OCI-LY7 (cell line): ENCODE measurements at regions not wholly inside any gene's neighbourhood (a gene's known extent, or its start where the extent isn't known, plus 50 kb on each side); places are given as distances from the start of the nearest gene placed in this dataset.

Experiments
- BruUV-seq: library from RNA; stranded (reverse); fragments of 400-500 nt; replicated peaks from 2 replicates; lab custom pipeline; 2021; lab: Mats Ljungman, UMichigan
- CTCF ChIA-PET: fragments of 300-600 bp; sonication (Branson Sonifier 250); formaldehyde crosslinking; loops from one replicate; lab custom pipeline; 2022; ENCODE audit warnings: antibody characterized with exemption; ENCODE audit not compliant: unreplicated experiment; lab: Charles Lee
- POLR2A ChIA-PET: fragments of 300-600 bp; sonication (Branson Sonifier 250); formaldehyde crosslinking; loops from one replicate; lab custom pipeline; 2022; ENCODE audit warnings: antibody characterized with exemption; lab: Charles Lee
- DNase-seq: peaks from one replicate; pipeline ENCODE4 v3.0.0-alpha.2; 2015; ENCODE audit warnings: low spot score
- H2AFZ ChIP-seq: fragments of 200-600 bp; sonication (generic), shearing (Covaris generic); 2 replicates; pipeline ENCODE4 v1.6.1; 2014; ENCODE audit warnings: mild to moderate bottlenecking, antibody characterized with exemption, low read length, moderate library complexity
- H3K27ac ChIP-seq: fragments of 200-600 bp; sonication (generic); 2 replicates; pipeline ENCODE4 v1.5.1; 2014; ENCODE audit warnings: mixed run types, low read depth, mild to moderate bottlenecking, moderate library complexity, low read length, inconsistent platforms; ENCODE audit not compliant: poor library complexity, severe bottlenecking
- H3K36me3 ChIP-seq: fragments of 200-600 bp; sonication (generic); 2 replicates; pipeline ENCODE4 v1.6.1; 2014; ENCODE audit warnings: mild to moderate bottlenecking, antibody characterized with exemption, low read length, moderate library complexity, mixed read lengths; ENCODE audit not compliant: insufficient read depth
- H3K4me1 ChIP-seq: fragments of 200-600 bp; sonication (generic); 2 replicates; pipeline ENCODE4 v1.5.1; 2014; ENCODE audit warnings: mild to moderate bottlenecking, low read length; ENCODE audit not compliant: insufficient read depth, poor library complexity, severe bottlenecking
- H3K4me2 ChIP-seq: fragments of 200-600 bp; sonication (generic); 2 replicates; pipeline ENCODE4 v1.6.1; 2014; ENCODE audit warnings: mild to moderate bottlenecking, low read length
- H3K4me3 ChIP-seq: fragments of 200-600 bp; sonication (generic); 2 replicates; pipeline ENCODE4 v1.5.1; 2014; ENCODE audit warnings: mild to moderate bottlenecking, low read depth, low read length; ENCODE audit not compliant: poor library complexity, severe bottlenecking
- H3K79me2 ChIP-seq: fragments of 200-600 bp; sonication (generic); 2 replicates; pipeline ENCODE4 v1.6.1; 2016; ENCODE audit warnings: low read depth, mild to moderate bottlenecking, low read length, moderate library complexity, mixed read lengths; ENCODE audit not compliant: insufficient read depth
- H3K9me2 ChIP-seq: fragments of 200-600 bp; sonication (generic); 2 replicates; pipeline ENCODE4 v1.6.1; 2016; ENCODE audit warnings: mild to moderate bottlenecking, low read length, mixed read lengths; ENCODE audit not compliant: insufficient read depth
- H3K9me3 ChIP-seq: fragments of 200-600 bp; sonication (generic); 2 replicates; pipeline ENCODE4 v1.6.1; 2014; ENCODE audit warnings: mild to moderate bottlenecking, mixed run types, low read length, mixed read lengths
- H4K20me1 ChIP-seq: fragments of 200-600 bp; sonication (generic); 2 replicates; pipeline ENCODE4 v1.6.1; 2014; ENCODE audit warnings: mild to moderate bottlenecking, antibody characterized with exemption, low read length, moderate library complexity, mixed read lengths; ENCODE audit not compliant: insufficient read depth
- EZH2phosphoT487 ChIP-seq: fragments of 200-600 bp; sonication (generic); IDR thresholded peaks from 2 replicates; pipeline ENCODE4 v1.6.1; 2018; ENCODE audit warnings: low read depth, borderline replicate concordance, mild to moderate bottlenecking, mixed run types, antibody characterized with exemption, low read length, moderate library complexity, mixed read lengths
- intact Hi-C: fragments of 100-400 bp; cut with micrococcal nuclease; formaldehyde crosslinking; loops from one replicate; pipeline ENCODE4 v1.10.0; 2022; ENCODE audit not compliant: unreplicated experiment
- TF ChIP-seq, protein P1 (sequence below): fragments of 200-600 bp; sonication (generic); conservative IDR thresholded peaks from 2 replicates; pipeline ENCODE4 v1.5.1; 2014; ENCODE audit warnings: mild to moderate bottlenecking, antibody characterized with exemption, low read length, moderate library complexity, mixed read lengths

DNA sequence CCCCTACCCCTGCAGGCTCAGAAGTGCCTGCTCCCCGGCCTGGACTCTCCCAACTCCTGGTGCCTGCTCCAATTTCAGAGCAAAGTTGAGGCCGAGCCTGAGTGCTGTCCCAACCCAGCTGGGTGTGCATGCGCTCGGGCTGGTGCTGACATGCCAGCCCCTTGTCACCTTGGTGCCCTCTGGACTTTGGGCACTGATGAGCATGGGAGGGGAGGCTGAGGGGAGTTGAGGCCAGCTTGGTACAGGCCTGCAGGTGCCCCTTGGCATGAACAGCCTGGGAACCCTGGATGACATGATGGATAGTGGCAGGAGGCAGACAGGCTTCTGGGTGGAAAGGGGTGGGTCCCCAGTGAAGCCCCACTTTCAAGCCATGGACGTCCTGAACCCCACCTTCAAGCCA lies 366.1 kb upstream of the NEGR1 start:
- H2AFZ ChIP-seq: no peak overlapping the region
- no TSS peak for BruUV-seq
- H3K27ac ChIP-seq: no peak overlapping the region
- no peaks in the 10 kb centered on the region for H3K9me3 ChIP-seq
- TF ChIP-seq EZH2phosphoT487: no peak
- TF ChIP-seq, protein P1, sequence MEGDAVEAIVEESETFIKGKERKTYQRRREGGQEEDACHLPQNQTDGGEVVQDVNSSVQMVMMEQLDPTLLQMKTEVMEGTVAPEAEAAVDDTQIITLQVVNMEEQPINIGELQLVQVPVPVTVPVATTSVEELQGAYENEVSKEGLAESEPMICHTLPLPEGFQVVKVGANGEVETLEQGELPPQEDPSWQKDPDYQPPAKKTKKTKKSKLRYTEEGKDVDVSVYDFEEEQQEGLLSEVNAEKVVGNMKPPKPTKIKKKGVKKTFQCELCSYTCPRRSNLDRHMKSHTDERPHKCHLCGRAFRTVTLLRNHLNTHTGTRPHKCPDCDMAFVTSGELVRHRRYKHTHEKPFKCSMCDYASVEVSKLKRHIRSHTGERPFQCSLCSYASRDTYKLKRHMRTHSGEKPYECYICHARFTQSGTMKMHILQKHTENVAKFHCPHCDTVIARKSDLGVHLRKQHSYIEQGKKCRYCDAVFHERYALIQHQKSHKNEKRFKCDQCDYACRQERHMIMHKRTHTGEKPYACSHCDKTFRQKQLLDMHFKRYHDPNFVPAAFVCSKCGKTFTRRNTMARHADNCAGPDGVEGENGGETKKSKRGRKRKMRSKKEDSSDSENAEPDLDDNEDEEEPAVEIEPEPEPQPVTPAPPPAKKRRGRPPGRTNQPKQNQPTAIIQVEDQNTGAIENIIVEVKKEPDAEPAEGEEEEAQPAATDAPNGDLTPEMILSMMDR: no peak
- POLR2A ChIA-PET: no interaction called here
- no peaks in the 10 kb centered on the region for H3K9me2 ChIP-seq
- H3K36me3 ChIP-seq: no peaks in the 10 kb centered on the region
- CTCF ChIA-PET: no interaction called here
- DNase-seq: no peak
- intact Hi-C loops: no loop called here
- no peak overlapping the region for H3K4me2 ChIP-seq
- no peaks in the 10 kb centered on the region for H3K79me2 ChIP-seq
- no peak overlapping the region for H3K4me3 ChIP-seq
- no peaks in the 10 kb centered on the region for H4K20me1 ChIP-seq
- no peaks in the 10 kb centered on the region for H3K4me1 ChIP-seq

DNA sequence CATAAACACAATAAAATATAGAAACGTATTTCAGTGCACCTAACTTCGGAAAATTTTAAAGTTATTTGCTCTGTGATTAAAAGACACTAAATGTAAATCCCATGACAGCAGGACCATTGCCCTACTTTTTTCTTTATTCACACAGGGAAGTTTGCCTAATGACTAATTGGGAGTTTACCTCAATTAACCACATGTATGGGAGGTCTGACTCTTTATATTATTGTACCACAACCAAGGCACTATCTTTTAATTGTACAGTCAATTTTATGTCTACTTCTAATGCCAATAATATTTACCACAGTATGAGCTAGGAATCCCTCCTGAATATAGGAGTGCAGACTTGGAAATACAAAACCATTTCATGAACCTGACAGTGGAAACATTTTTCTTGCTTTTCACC lies 360.8 kb upstream of the NEGR1 start:
- no peak overlapping the region for H3K4me2 ChIP-seq
- no TSS peak for BruUV-seq
- H3K4me3 ChIP-seq: no peak overlapping the region
- intact Hi-C loops: no loop called here
- H3K4me1 ChIP-seq: no peaks in the 10 kb centered on the region
- ChIA-PET POLR2A (interaction anchor here (1.0 kb wide), 1 partner anchor 11 kb away, joined by 3 read pairs; no protein-coding TSS in a partner anchor), CTCF (no interaction called here)
- DNase-seq: no peak
- no peaks in the 10 kb centered on the region for H3K9me2 ChIP-seq
- no peaks in the 10 kb centered on the region for H3K9me3 ChIP-seq
- no peaks in the 10 kb centered on the region for H3K36me3 ChIP-seq
- no peak overlapping the region for H2AFZ ChIP-seq
- no peaks in the 10 kb centered on the region for H3K79me2 ChIP-seq
- no peaks in the 10 kb centered on the region for H4K20me1 ChIP-seq
- H3K27ac ChIP-seq: no peak overlapping the region
- TF ChIP-seq EZH2phosphoT487: no peak
- TF ChIP-seq, protein P1: no peak

DNA sequence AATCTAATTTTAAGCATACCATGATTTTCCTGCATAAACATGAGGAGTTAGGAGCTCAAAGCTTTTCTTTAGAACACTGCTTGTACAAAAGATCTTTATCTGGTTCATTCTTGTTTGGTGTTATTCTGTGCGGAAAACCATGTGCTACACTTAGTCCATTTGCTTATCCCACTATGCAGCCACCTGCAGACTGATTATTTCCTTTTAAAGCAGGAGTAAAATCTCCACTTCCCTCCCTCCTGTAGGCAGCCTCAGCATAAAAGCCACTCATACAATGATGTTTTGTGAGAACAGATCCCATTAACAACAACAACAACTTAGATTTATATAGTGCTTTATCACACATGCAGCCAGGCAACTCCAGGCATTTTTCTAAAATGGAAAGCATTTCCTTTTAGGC lies 355.3 kb upstream of the NEGR1 start:
- H3K27ac ChIP-seq: no peak overlapping the region
- ChIA-PET CTCF (no interaction called here), POLR2A (no interaction called here)
- H3K4me1 ChIP-seq: no peaks in the 10 kb centered on the region
- intact Hi-C loops: no loop called here
- DNase-seq: no peak
- no peaks in the 10 kb centered on the region for H3K9me3 ChIP-seq
- no peaks in the 10 kb centered on the region for H3K36me3 ChIP-seq
- no peak overlapping the region for H3K4me3 ChIP-seq
- H3K4me2 ChIP-seq: no peak overlapping the region
- H3K79me2 ChIP-seq: no peaks in the 10 kb centered on the region
- no peak overlapping the region for H2AFZ ChIP-seq
- H3K9me2 ChIP-seq: no peaks in the 10 kb centered on the region
- no TSS peak for BruUV-seq
- TF ChIP-seq, protein P1: no peak
- no peak for TF ChIP-seq EZH2phosphoT487
- H4K20me1 ChIP-seq: no peaks in the 10 kb centered on the region
